DND-41 (cell line): ENCODE measurements at regions not wholly inside any gene's neighbourhood (a gene's known extent, or its start where the extent isn't known, plus 50 kb on each side); places are given as distances from the start of the nearest gene placed in this dataset.
"Not testable (repeated sequence)": the region's sequence is repeated elsewhere in the genome, so short reads cannot be mapped to it uniquely, and the experiment has no call there.

Experiments used
- ATAC-seq: fragments of 200-7000 bp; cut with Tn5 transposase; 3 replicates; pipeline ENCODE4 v1.9.1; 2021; ENCODE audit warnings: low read depth; ENCODE audit not compliant: insufficient read depth
- DNase-seq: peaks from one replicate; pipeline ENCODE4 v3.0.0-alpha.2; 2020
- H2AFZ ChIP-seq: 2 replicates; pipeline ENCODE4 v1.6.0; 2012; ENCODE audit warnings: low read depth, low read length
- H3K27ac ChIP-seq: 2 replicates; pipeline ENCODE4 v1.5.1; 2012; ENCODE audit warnings: low read length, inconsistent platforms
- H3K27me3 ChIP-seq: fragments of 200-600 bp; sonication (generic); 2 replicates; pipeline ENCODE4 v1.6.0; 2012; ENCODE audit warnings: low read length, mild to moderate bottlenecking, inconsistent platforms; ENCODE audit not compliant: insufficient read depth, poor library complexity
- H3K36me3 ChIP-seq: 2 replicates; pipeline ENCODE4 v1.5.1; 2012; ENCODE audit warnings: low read length, inconsistent platforms; ENCODE audit not compliant: insufficient read depth
- H3K4me1 ChIP-seq: 2 replicates; pipeline ENCODE4 v1.5.1; 2012; ENCODE audit warnings: mild to moderate bottlenecking, low read length; ENCODE audit not compliant: insufficient read depth
- H3K4me2 ChIP-seq: 2 replicates; pipeline ENCODE4 v1.6.0; 2012; ENCODE audit warnings: mild to moderate bottlenecking, moderate library complexity, low read length, inconsistent platforms; ENCODE audit not compliant: insufficient read depth
- H3K4me3 ChIP-seq, 2 experiments: fragments of 200-600 bp in 1 of 2; shearing (Covaris generic) in 1 of 2; 2 replicates each; pipeline ENCODE4 v1.5.1; 2012 to 2016; ENCODE audit warnings: inconsistent platforms in 2 of 2, low read length in 2 of 2, mild to moderate bottlenecking in 2 of 2, low read depth in 1 of 2, moderate library complexity in 1 of 2
- H3K79me2 ChIP-seq: 2 replicates; pipeline ENCODE4 v1.6.0; 2012; ENCODE audit warnings: low read length, inconsistent platforms; ENCODE audit not compliant: insufficient read depth
- H3K9ac ChIP-seq: 2 replicates; pipeline ENCODE4 v1.6.0; 2012; ENCODE audit warnings: low read depth, mild to moderate bottlenecking, inconsistent platforms, low read length, moderate library complexity
- H3K9me3 ChIP-seq: 2 replicates; pipeline ENCODE4 v1.5.1; 2012; ENCODE audit warnings: low read length, moderate library complexity, mild to moderate bottlenecking, inconsistent platforms; ENCODE audit not compliant: insufficient read depth, severe bottlenecking
- H4K20me1 ChIP-seq: 2 replicates; pipeline ENCODE4 v1.6.0; 2012; ENCODE audit warnings: low read length; ENCODE audit not compliant: insufficient read depth
- EZH2 ChIP-seq: IDR thresholded peaks from 3 replicates; pipeline ENCODE4 v1.6.1; 2012; ENCODE audit warnings: borderline replicate concordance, low read depth, mild to moderate bottlenecking, moderate library complexity, low read length, inconsistent platforms; ENCODE audit not compliant: severe bottlenecking
- TF ChIP-seq, protein P1 (sequence below): IDR thresholded peaks from 2 replicates; pipeline ENCODE4 v1.5.1; 2012; ENCODE audit warnings: borderline replicate concordance, low read length, moderate library complexity, mild to moderate bottlenecking; ENCODE audit not compliant: poor library complexity, severe bottlenecking; ENCODE audit errors: extremely low read depth

- Histone ChIP-seq H3K4me3 (no peak overlapping the region), H3K79me2 (no peaks in the 10 kb centered on the region), H3K9me3 (no peaks in the 10 kb centered on the region), H2AFZ (no peak overlapping the region), H3K9ac (no peak overlapping the region), H4K20me1 (no peaks in the 10 kb centered on the region), H3K27ac (no peak overlapping the region), H3K4me1 (no peaks in the 10 kb centered on the region), H3K27me3 (no peaks in the 10 kb centered on the region), H3K36me3 (no peaks in the 10 kb centered on the region), H3K4me2 (no peak overlapping the region)
- ATAC-seq: no peak
- DNase-seq: no peak
- no peak for TF ChIP-seq EZH2
- TF ChIP-seq, protein P1, sequence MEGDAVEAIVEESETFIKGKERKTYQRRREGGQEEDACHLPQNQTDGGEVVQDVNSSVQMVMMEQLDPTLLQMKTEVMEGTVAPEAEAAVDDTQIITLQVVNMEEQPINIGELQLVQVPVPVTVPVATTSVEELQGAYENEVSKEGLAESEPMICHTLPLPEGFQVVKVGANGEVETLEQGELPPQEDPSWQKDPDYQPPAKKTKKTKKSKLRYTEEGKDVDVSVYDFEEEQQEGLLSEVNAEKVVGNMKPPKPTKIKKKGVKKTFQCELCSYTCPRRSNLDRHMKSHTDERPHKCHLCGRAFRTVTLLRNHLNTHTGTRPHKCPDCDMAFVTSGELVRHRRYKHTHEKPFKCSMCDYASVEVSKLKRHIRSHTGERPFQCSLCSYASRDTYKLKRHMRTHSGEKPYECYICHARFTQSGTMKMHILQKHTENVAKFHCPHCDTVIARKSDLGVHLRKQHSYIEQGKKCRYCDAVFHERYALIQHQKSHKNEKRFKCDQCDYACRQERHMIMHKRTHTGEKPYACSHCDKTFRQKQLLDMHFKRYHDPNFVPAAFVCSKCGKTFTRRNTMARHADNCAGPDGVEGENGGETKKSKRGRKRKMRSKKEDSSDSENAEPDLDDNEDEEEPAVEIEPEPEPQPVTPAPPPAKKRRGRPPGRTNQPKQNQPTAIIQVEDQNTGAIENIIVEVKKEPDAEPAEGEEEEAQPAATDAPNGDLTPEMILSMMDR: no peak
Observed at GRCh38 chr22:49398646-49399045, 429.0 kb downstream of the BRD1 start.

DNA sequence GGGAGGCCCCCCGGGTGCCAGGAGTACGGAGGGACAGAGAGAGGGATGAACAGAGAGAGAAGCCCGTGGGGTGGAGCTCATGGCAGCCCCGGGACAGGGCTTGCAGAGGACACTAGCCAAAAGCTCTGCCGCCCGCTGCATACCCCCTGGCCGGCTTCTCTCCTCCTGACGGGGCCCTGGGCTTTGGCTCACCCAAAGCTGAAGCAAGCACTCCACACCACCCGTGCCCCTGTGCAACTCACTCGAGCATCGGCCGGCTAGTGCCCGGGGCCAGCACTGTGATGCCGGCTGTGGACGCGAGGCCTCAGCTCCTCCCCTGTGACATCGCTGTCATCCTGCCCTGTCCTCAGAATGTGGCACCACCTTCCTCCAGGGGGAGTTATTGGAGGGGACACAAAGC is 429.6 kb downstream of the BRD1 start:
- Histone ChIP-seq H4K20me1 (no peaks in the 10 kb centered on the region), H3K9me3 (no peaks in the 10 kb centered on the region), H3K79me2 (no peaks in the 10 kb centered on the region), H3K4me3 (no peak overlapping the region), H3K36me3 (no peaks in the 10 kb centered on the region), H3K4me2 (no peak overlapping the region), H3K9ac (no peak overlapping the region), H3K27me3 (no peaks in the 10 kb centered on the region), H2AFZ (no peak overlapping the region), H3K4me1 (no peaks in the 10 kb centered on the region), H3K27ac (no peak overlapping the region)
- DNase-seq: no peak
- TF ChIP-seq EZH2: no peak
- TF ChIP-seq, protein P1: no peak
- no peak for ATAC-seq

DNA sequence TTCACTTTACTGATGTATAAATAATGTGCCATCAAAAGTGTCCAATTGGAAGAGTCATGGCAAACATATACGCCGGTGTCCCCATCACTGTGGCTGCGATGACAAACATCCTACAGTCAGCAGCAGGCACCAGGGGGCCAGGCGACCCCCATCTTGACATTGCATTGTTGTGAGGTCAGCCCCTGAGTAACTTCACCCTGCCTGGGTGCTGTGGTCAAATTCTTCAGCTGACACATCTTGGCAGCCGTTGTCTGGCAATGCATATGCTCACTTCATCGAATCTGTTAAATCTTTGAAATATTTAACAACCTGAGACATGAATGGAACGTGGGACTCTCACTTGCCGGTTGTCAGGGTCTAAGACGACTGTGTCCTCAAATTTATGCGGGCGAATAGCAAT is 430.9 kb downstream of the BRD1 start:
- DNase-seq (no peak), ATAC-seq (no peak)
- Histone ChIP-seq H3K27me3 (no peaks in the 10 kb centered on the region), H3K4me1 (no peaks in the 10 kb centered on the region), H4K20me1 (no peaks in the 10 kb centered on the region), H3K27ac (no peak overlapping the region), H3K9me3 (no peaks in the 10 kb centered on the region), H3K79me2 (no peaks in the 10 kb centered on the region), H3K4me2 (no peak overlapping the region), H2AFZ (no peak overlapping the region), H3K36me3 (no peaks in the 10 kb centered on the region), H3K9ac (no peak overlapping the region), H3K4me3 (no peak overlapping the region)
- TF ChIP-seq EZH2: no peak
- TF ChIP-seq, protein P1: no peak

DNA sequence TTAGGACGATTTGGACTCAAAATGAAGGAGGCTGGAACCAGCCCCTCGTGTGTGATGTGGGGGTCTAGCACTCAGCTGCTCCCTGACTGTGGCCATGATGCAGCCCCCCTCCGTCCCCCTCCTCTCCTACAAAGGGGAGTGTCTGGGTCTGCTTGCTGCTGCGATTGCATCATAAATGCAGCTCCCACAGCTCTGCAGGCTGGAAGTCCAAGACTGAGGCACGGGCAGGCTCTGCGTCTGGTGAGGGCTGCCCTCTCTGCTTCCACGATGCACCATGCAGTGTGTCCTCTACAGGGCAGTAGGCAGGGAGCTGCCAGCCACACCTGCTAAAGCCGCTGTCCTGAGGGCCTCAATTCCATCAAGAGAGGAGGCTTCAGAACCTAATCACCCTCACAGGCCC is 432.1 kb downstream of the BRD1 start:
- Histone ChIP-seq H3K36me3 (no peaks in the 10 kb centered on the region), H3K4me1 (no peaks in the 10 kb centered on the region), H3K9ac (no peak overlapping the region), H4K20me1 (no peaks in the 10 kb centered on the region), H3K4me2 (no peak overlapping the region), H3K4me3 (no peak overlapping the region), H3K27me3 (no peaks in the 10 kb centered on the region), H3K79me2 (no peaks in the 10 kb centered on the region), H3K27ac (no peak overlapping the region), H2AFZ (no peak overlapping the region), H3K9me3 (no peaks in the 10 kb centered on the region)
- DNase-seq (no peak), ATAC-seq (no peak)
- TF ChIP-seq, protein P1: no peak
- no peak for TF ChIP-seq EZH2

GRCh38 chr22:49395062-49395461 is 432.6 kb downstream of the BRD1 start:
- H3K27ac ChIP-seq, H3K4me1 ChIP-seq, H2AFZ ChIP-seq, H3K9me3 ChIP-seq, H3K9ac ChIP-seq, H3K36me3 ChIP-seq, DNase-seq, H3K79me2 ChIP-seq, H3K27me3 ChIP-seq, H3K4me2 ChIP-seq, ATAC-seq, H3K4me3 ChIP-seq, H4K20me1 ChIP-seq: not testable (repeated sequence)
